SU-DHL-6 (cell line): ENCODE measurements at regions not wholly inside any gene's neighbourhood (a gene's known extent, or its start where the extent isn't known, plus 50 kb on each side); places are given as distances from the start of the nearest gene placed in this dataset.

Experiments
- CTCF ChIP-seq: fragments of 200-600 bp; sonication (generic); IDR thresholded peaks from one replicate; pipeline ENCODE4 v1.5.1; 2017; ENCODE audit warnings: antibody characterized with exemption, mild to moderate bottlenecking, low read length, moderate library complexity; ENCODE audit not compliant: insufficient read depth, poor library complexity, severe bottlenecking
- EZH2phosphoT487 ChIP-seq: fragments of 200-600 bp; sonication (generic), shearing (Covaris generic); conservative IDR thresholded peaks from 2 replicates; pipeline ENCODE4 v1.6.1; 2018; ENCODE audit warnings: mild to moderate bottlenecking, antibody characterized with exemption, low read length, moderate library complexity, mixed read lengths

GRCh38 chr11:22976146-22976545, 115.9 kb upstream of the CCDC179 start:
- TF ChIP-seq CTCF (no peak), EZH2phosphoT487 (no peak)
